ENCODE measurements at regions not wholly inside any gene's neighbourhood (a gene's known extent, or its start where the extent isn't known, plus 50 kb on each side); places are given as distances from the start of the nearest gene placed in this dataset.

- Histone ChIP-seq H3K36me3 (no peaks in the 10 kb centered on the region), H3K9me3 (no peaks in the 10 kb centered on the region), H3K4me1 (peaks cover 0 to 7% (median 2%) of the 10 kb centered on the region in 4 donors), H3K27me3 (no peaks in the 10 kb centered on the region), H3K27ac (no peak overlapping the region), H3K4me3 (no peak overlapping the region)
- DNase-seq (no peak), ATAC-seq (ENCODE audit: low FRiP score in 2 of 2) (no peak)
- TF ChIP-seq POLR2AphosphoS5 (IDR thresholded peaks at IDR 0.05) (no peak), POLR2A (IDR thresholded peaks at IDR 0.05) (no peak), EP300 (IDR thresholded peaks at IDR 0.05) (no peak)
- WGBS, 2 donors: 87 to 93% methylated on average over 6 of the region's 6 CpGs
These were observed 538.2 kb upstream of the TBX3 start for GRCh38 chr12:115222220-115222619.

- H3K36me3 ChIP-seq: no peaks in the 10 kb centered on the region
- no peaks in the 10 kb centered on the region for H3K4me1 ChIP-seq
- DNase-seq (no peak), ATAC-seq (ENCODE audit: low FRiP score in 2 of 2) (no peak)
- no peak overlapping the region for H3K27ac ChIP-seq
- no peaks in the 10 kb centered on the region for H3K9me3 ChIP-seq
- WGBS, 2 donors: 70 to 73% methylated on average over 5 of the region's 5 CpGs
- TF ChIP-seq CTCF (IDR thresholded peaks at IDR 0.05): no peak
- no peak for TF ChIP-seq EP300 (IDR thresholded peaks at IDR 0.05)
- no peak for TF ChIP-seq POLR2A (IDR thresholded peaks at IDR 0.05)
- no peak for TF ChIP-seq POLR2AphosphoS5 (IDR thresholded peaks at IDR 0.05)
- H3K4me3 ChIP-seq: no peak overlapping the region
- no peaks in the 10 kb centered on the region for H3K27me3 ChIP-seq
These were observed 532.3 kb upstream of the TBX3 start for GRCh38 chr12:115216301-115216700.

GRCh38 chr12:115215544-115215943 lies 531.6 kb upstream of the TBX3 start:
- no peak overlapping the region for H3K27ac ChIP-seq
- no peaks in the 10 kb centered on the region for H3K9me3 ChIP-seq
- WGBS, 2 donors: 67 to 84% methylated on average over 3 of the region's 3 CpGs
- TF ChIP-seq POLR2A (IDR thresholded peaks at IDR 0.05): no peak
- no peak for TF ChIP-seq CTCF (IDR thresholded peaks at IDR 0.05)
- TF ChIP-seq POLR2AphosphoS5 (IDR thresholded peaks at IDR 0.05): no peak
- no peak for TF ChIP-seq EP300 (IDR thresholded peaks at IDR 0.05)
- ATAC-seq (ENCODE audit: low FRiP score in 2 of 2) (no peak), DNase-seq (no peak)
- no peaks in the 10 kb centered on the region for H3K36me3 ChIP-seq
- H3K27me3 ChIP-seq: no peaks in the 10 kb centered on the region
- no peak overlapping the region for H3K4me3 ChIP-seq
- H3K4me1 ChIP-seq: no peaks in the 10 kb centered on the region

GRCh38 chr12:115213538-115214016 lies 529.6 kb upstream of the TBX3 start:
- Histone ChIP-seq H3K36me3 (no peaks in the 10 kb centered on the region), H3K4me3 (no peak overlapping the region), H3K27me3 (no peaks in the 10 kb centered on the region), H3K27ac (peak overlapping the region in 3 of 4 donors; percentile 8 to 48 (median 40)), H3K4me1 (no peaks in the 10 kb centered on the region), H3K9me3 (no peaks in the 10 kb centered on the region)
- 48 to 56% methylated on average over 2 to 6 of the region's 6 CpGs for WGBS, 2 donors
- TF ChIP-seq CTCF (IDR thresholded peaks at IDR 0.05) (no peak), POLR2AphosphoS5 (IDR thresholded peaks at IDR 0.05) (no peak), EP300 (IDR thresholded peaks at IDR 0.05) (no peak), POLR2A (IDR thresholded peaks at IDR 0.05) (no peak)
- DNase-seq (no peak), ATAC-seq (ENCODE audit: low FRiP score in 2 of 2) (no peak)

GRCh38 chr12:115213118-115213517 lies 529.1 kb upstream of the TBX3 start:
- H3K9me3 ChIP-seq: no peaks in the 10 kb centered on the region
- 76 to 90% methylated on average over 1 of the region's 1 CpG for WGBS, 2 donors
- H3K27me3 ChIP-seq: no peaks in the 10 kb centered on the region
- no peaks in the 10 kb centered on the region for H3K4me1 ChIP-seq
- no peak for TF ChIP-seq POLR2AphosphoS5 (IDR thresholded peaks at IDR 0.05)
- TF ChIP-seq CTCF (IDR thresholded peaks at IDR 0.05): no peak
- no peak for TF ChIP-seq EP300 (IDR thresholded peaks at IDR 0.05)
- no peak for TF ChIP-seq POLR2A (IDR thresholded peaks at IDR 0.05)
- peak overlapping the region in 3 of 4 donors; percentile 8 to 48 (median 40) for H3K27ac ChIP-seq
- H3K36me3 ChIP-seq: no peaks in the 10 kb centered on the region
- no peak overlapping the region for H3K4me3 ChIP-seq
- no peak for DNase-seq
- ATAC-seq (ENCODE audit: low FRiP score in 2 of 2): no peak

All from upper lobe of left lung (tissue), 6 donors.